ENCODE measurements at regions not wholly inside any gene's neighbourhood (a gene's known extent, or its start where the extent isn't known, plus 50 kb on each side); places are given as distances from the start of the nearest gene placed in this dataset.

DNA sequence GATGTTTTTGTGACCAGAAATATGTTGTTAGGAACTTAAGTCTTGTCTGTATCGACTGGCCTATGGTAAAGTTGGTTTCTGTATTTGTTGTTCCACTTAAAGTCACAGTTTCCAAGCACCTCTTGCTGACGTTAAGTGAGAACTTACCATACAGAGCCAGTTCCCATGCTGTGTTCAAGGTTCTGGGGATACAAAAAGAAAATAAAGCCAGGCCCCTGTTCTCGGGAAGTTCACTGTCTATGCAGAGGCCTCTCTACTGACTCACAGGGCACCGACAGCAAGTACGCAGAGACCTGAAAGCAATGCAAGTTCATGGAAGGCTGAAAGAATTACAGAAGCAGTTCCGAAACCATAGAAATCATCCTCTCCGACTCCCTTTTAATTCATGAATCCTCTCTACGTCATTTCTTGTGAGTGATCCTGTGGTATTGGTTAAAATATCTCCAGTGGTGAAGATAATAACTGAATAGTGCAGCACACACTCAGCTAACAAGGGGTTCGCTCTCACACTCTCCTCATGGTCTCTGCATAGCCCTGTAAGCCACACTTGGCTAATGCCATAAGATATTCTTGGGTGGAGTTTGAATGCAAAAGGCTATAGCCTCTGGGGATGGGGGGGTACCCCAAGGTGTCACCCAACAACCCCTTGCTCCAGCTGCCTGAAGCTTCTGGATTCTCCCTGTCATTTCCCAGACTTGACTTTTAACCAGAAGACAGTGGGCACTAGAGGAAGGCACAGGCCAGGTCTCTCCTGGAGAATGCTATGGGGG is 91.2 kb upstream of the EXOC2 start:
- TF ChIP-seq, protein P1, sequence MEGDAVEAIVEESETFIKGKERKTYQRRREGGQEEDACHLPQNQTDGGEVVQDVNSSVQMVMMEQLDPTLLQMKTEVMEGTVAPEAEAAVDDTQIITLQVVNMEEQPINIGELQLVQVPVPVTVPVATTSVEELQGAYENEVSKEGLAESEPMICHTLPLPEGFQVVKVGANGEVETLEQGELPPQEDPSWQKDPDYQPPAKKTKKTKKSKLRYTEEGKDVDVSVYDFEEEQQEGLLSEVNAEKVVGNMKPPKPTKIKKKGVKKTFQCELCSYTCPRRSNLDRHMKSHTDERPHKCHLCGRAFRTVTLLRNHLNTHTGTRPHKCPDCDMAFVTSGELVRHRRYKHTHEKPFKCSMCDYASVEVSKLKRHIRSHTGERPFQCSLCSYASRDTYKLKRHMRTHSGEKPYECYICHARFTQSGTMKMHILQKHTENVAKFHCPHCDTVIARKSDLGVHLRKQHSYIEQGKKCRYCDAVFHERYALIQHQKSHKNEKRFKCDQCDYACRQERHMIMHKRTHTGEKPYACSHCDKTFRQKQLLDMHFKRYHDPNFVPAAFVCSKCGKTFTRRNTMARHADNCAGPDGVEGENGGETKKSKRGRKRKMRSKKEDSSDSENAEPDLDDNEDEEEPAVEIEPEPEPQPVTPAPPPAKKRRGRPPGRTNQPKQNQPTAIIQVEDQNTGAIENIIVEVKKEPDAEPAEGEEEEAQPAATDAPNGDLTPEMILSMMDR (IDR thresholded peaks at IDR 0.05; ENCODE audit: extremely low read depth, insufficient read depth, missing control alignments) = no peak
- DNase-seq (ENCODE audit: low spot score) = no peak
- in situ Hi-C loops (cut with MboI; ENCODE audit: low pct_unique_long_range_greater_than_20kb, low sequenced_read_pairs, unreplicated experiment) = loop anchor here (25.0 kb wide), 1 partner anchor 197 kb away; no protein-coding TSS in a partner anchor

DNA sequence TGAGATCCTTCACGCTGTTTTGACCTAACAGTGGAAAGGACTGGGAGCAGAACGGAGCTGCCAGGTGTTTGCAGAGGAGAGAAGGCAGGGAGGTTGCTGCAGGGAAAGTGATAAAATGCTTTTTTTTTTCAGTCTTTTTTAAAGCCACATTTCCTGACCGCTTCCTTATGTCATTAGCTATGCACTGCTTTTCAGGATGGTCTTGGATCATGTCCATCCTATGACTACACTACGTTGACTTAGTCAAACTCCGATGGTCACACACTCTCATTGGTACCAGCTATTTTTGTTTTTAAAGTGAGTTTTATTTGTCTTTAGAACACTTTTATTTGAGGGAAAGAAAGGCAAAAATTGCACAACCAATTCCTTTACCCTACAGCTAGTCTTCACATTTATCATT is 89.2 kb upstream of the EXOC2 start:
- no peak for DNase-seq (ENCODE audit: low spot score)
- TF ChIP-seq, protein P1 (IDR thresholded peaks at IDR 0.05; ENCODE audit: extremely low read depth, insufficient read depth, missing control alignments) = no peak

DNA sequence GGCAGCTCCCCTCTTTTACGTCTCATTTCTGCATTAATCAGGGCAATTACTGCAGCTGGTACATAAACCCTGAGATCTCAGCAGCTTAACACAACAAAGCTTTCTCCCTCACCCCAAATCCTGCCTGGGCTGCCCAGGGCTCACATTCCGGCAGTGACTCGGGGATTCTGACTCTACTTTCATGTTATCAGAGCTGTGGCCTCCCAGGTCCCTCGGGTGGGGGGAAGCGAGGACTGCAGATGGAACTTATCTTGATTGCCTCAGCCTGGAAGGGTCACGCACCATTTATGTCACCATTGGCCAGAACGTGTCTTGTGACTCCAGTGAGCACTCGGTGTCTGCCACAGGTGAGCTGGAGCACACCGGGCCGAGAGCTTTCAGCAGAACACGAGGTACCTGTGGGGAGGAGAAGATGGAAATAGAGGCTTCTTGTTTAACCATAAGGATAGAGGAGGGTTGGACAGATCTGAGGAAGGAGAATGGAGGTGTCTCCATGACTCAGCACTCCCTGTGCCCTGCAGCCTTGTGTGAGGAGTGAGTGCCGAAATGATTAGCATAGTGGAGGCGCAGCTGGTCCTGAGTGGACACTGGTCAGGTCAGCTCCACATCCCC is 88.5 kb upstream of the EXOC2 start:
- DNase-seq (ENCODE audit: low spot score) = no peak
- in situ Hi-C loops (cut with MboI; ENCODE audit: low pct_unique_long_range_greater_than_20kb, low sequenced_read_pairs, unreplicated experiment) = loop anchor here (25.0 kb wide), 1 partner anchor 194 kb away; no protein-coding TSS in a partner anchor
- TF ChIP-seq, protein P1 (IDR thresholded peaks at IDR 0.05; ENCODE audit: extremely low read depth, insufficient read depth, missing control alignments) = no peak

More for the DNA sequence above, 89.2 kb upstream of the EXOC2 start:
- in situ Hi-C loops (cut with MboI; ENCODE audit: low pct_unique_long_range_greater_than_20kb, low sequenced_read_pairs, unreplicated experiment) = loop anchor here (25.0 kb wide), 1 partner anchor 195 kb away; no protein-coding TSS in a partner anchor

DNA sequence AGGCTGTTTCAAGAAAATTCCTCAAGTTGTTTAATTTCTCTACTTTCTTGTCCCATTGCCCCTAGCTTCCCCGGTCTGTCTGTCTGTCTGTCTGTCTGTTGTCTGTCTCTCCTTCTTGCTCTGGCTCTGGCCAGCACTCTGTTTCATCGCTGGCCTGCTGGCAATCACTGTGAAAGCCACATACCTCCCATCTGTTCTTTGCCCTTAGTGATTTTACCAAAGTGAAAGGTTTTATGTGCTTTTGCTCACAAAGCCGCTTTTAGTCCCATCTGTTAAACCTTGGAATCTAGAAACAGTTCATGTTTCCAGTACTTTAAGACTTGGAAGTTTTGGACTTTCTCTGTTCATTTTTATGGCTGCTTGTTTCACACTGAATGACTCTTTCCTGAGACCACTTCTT is 87.8 kb upstream of the EXOC2 start:
- in situ Hi-C loops (cut with MboI; ENCODE audit: low pct_unique_long_range_greater_than_20kb, low sequenced_read_pairs, unreplicated experiment) = loop anchor here (25.0 kb wide), 1 partner anchor 193 kb away; no protein-coding TSS in a partner anchor
- TF ChIP-seq, protein P1 (IDR thresholded peaks at IDR 0.05; ENCODE audit: extremely low read depth, insufficient read depth, missing control alignments) = no peak
- DNase-seq (ENCODE audit: low spot score) = no peak

DNA sequence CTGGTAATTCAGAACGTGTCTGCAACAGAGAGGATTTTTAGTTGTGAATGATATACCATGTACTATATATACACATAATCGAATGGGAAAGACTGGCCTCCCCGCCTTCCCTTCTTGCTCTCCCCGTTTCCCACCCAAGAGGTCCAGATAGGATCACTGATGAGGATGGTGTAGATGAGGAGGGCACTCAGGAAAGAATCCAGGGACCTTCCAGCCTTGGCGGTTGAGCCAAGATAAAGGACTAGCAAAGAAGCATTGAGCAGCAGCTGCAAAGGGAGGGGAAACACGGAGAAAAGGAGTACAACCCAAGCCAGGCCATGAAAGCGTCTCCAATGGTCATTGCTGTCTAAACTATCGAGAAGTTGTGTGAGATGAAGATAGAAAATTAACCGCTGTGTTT is 84.0 kb upstream of the EXOC2 start:
- DNase-seq (ENCODE audit: low spot score) = no peak
- in situ Hi-C loops (cut with MboI; ENCODE audit: low pct_unique_long_range_greater_than_20kb, low sequenced_read_pairs, unreplicated experiment) = loop anchor here (25.0 kb wide), 1 partner anchor 190 kb away; no protein-coding TSS in a partner anchor
- TF ChIP-seq, protein P1 (IDR thresholded peaks at IDR 0.05; ENCODE audit: extremely low read depth, insufficient read depth, missing control alignments) = no peak

DNA sequence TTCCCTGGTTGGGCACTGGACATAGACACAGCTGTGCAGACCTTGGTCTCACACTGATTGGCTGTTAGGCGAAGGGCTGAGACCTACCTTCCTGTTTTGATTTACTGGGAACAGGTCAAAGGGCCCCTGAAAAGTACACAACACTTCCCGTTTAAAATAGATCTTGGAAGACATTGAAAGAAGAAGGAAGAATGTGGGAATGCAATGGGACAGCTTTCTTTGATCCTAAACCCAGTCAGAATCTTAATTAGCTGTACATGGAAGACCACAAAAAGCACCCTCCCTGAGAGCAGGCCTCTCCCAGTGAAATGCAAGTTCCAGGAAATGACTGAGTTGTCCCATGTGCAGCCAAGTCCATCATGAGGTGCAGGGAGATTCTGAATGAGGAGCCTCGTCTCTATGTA is 83.6 kb upstream of the EXOC2 start:
- TF ChIP-seq, protein P1 (IDR thresholded peaks at IDR 0.05; ENCODE audit: extremely low read depth, insufficient read depth, missing control alignments) = no peak
- in situ Hi-C loops (cut with MboI; ENCODE audit: low pct_unique_long_range_greater_than_20kb, low sequenced_read_pairs, unreplicated experiment) = loop anchor here (25.0 kb wide), 1 partner anchor 189 kb away; no protein-coding TSS in a partner anchor
- DNase-seq (ENCODE audit: low spot score) = no peak
